Heart left ventricle (tissue), 13 donors: ENCODE measurements at regions not wholly inside any gene's neighbourhood (a gene's known extent, or its start where the extent isn't known, plus 50 kb on each side); places are given as distances from the start of the nearest gene placed in this dataset.

Source experiments
- CTCF ChIP-seq, 12 donors: fragments of 200-600 bp; sonication (generic) in 4 of 12; IDR thresholded peaks; one replicate each; pipeline versions ENCODE4 v1.5.0 to v1.8.0; 2018 to 2022; ENCODE audit warnings: antibody characterized with exemption in 12 of 12, mild to moderate bottlenecking in 5 of 12
- POLR2A ChIP-seq, 2 donors: fragments of 450-650 bp; IDR thresholded peaks; one replicate each; pipeline ENCODE4 v1.6.1; 2017; ENCODE audit warnings: antibody characterized with exemption in 2 of 2, mild to moderate bottlenecking in 2 of 2, moderate library complexity in 2 of 2
- donor health status: ischemic (EF 13 %, LVEDD 7.1; RV severe dilation, severe dysfunction).
- donor health status: DM: no; HTN: yes; CAD: no.
- donor health status: DM: no; HTN: no; CAD: no.
- donor health status: ischemic (EF 25% LVEDD 6.9; RV normal size, moderate dysfunction).
- donor health status: ischemic (EF 25% LVEDD 5.7; RV mildly dilated, moderate dysfunction).
- donor health status: ischemic (EF 35%, LVEDD 5.7; RV mildly dilated, moderate dysfunction).
- donor health status: nonischemic (EF 11% LVEDD 7.7; RV severe dilation, severe dysfunction).
- donor health status: DM: yes; HTN: yes; CAD: no.
- donor health status: PGD.
- donor health status: ischemic (EF 29% LVEDD 5.4; RV normal size, mild dysfunction).
- donor health status: nonischemic (EF 23%, LVEDD 6.1; RV moderate dilation, normal function).

GRCh38 chr13:80668452-80668851 lies 327.5 kb upstream of the SPRY2 start:
- TF ChIP-seq CTCF (IDR thresholded peaks at IDR 0.05): no peak
- TF ChIP-seq POLR2A (IDR thresholded peaks at IDR 0.05): no peak
